Mammary epithelial cell (primary cell): ENCODE measurements at regions not wholly inside any gene's neighbourhood (a gene's known extent, or its start where the extent isn't known, plus 50 kb on each side); places are given as distances from the start of the nearest gene placed in this dataset.

Experiments used
- CTCF ChIP-seq, 2 donors: IDR thresholded peaks in 1 of 2; conservative IDR thresholded peaks in 1 of 2; 2 replicates each; pipeline ENCODE4 v1.5.1; 2011 to 2012; ENCODE audit warnings: inconsistent platforms in 2 of 2, low read length in 2 of 2, mild to moderate bottlenecking in 2 of 2, control low read depth in 1 of 2, low read depth in 1 of 2; ENCODE audit not compliant: insufficient read depth in 1 of 2; ENCODE audit errors: extremely low read depth in 1 of 2
- EZH2 ChIP-seq: IDR thresholded peaks from 2 replicates; pipeline ENCODE4 v1.6.1; 2012; ENCODE audit warnings: low read length, inconsistent platforms, borderline replicate concordance

- no peak for TF ChIP-seq CTCF (conservative IDR thresholded peaks at IDR 0.05 in 1 of 2, IDR thresholded peaks at IDR 0.05 in 1 of 2; ENCODE audit: extremely low read depth in 1 of 2, insufficient read depth in 1 of 2, low read depth in 1 of 2, low read length in 2 of 2)
- TF ChIP-seq EZH2: no peak
These were observed 1024.0 kb upstream of the CNTN5 start for GRCh38 chr11:97996762-97997161.
